Mononuclear cell (primary cell): ENCODE measurements at regions not wholly inside any gene's neighbourhood (a gene's known extent, or its start where the extent isn't known, plus 50 kb on each side); places are given as distances from the start of the nearest gene placed in this dataset.
"Not testable (repeated sequence)": the region's sequence is repeated elsewhere in the genome, so short reads cannot be mapped to it uniquely, and the experiment has no call there.

Source experiments
- H3K27me3 ChIP-seq: 2 replicates; pipeline ENCODE4 v1.6.0; 2011; ENCODE audit warnings: low read length, control low read depth; ENCODE audit not compliant: insufficient read depth
- H3K4me1 ChIP-seq: 2 replicates; pipeline ENCODE4 v1.5.1; 2011; ENCODE audit warnings: mild to moderate bottlenecking, low read length, control low read depth; ENCODE audit not compliant: insufficient read depth
- H3K4me3 ChIP-seq: 2 replicates; pipeline ENCODE4 v1.5.1; 2011; ENCODE audit warnings: mild to moderate bottlenecking, low read length, moderate library complexity
- H3K9me3 ChIP-seq: 2 replicates; pipeline ENCODE4 v1.5.1; 2011; ENCODE audit warnings: low read depth, mild to moderate bottlenecking, control low read depth, low read length

- not testable (repeated sequence) for H3K4me3 ChIP-seq, H3K27me3 ChIP-seq, H3K9me3 ChIP-seq, H3K4me1 ChIP-seq
These were observed 989.0 kb downstream of the LTN1 start for GRCh38 chr21:28003627-28004026.

GRCh38 chr21:27996906-27997305 is 995.8 kb downstream of the LTN1 start:
- not testable (repeated sequence) for H3K27me3 ChIP-seq, H3K4me1 ChIP-seq, H3K9me3 ChIP-seq, H3K4me3 ChIP-seq

GRCh38 chr21:27984663-27985325 is 1007.9 kb downstream of the LTN1 start:
- not testable (repeated sequence) for H3K9me3 ChIP-seq, H3K27me3 ChIP-seq, H3K4me1 ChIP-seq, H3K4me3 ChIP-seq

GRCh38 chr21:27979446-27979845 is 1012.6 kb upstream of the ADAMTS5 start:
- not testable (repeated sequence) for H3K4me1 ChIP-seq, H3K4me3 ChIP-seq, H3K9me3 ChIP-seq, H3K27me3 ChIP-seq

- Histone ChIP-seq H3K27me3 (no peaks in the 10 kb centered on the region), H3K9me3 (no peaks in the 10 kb centered on the region), H3K4me3 (no peak overlapping the region), H3K4me1 (no peaks in the 10 kb centered on the region)
These were observed 1008.6 kb upstream of the ADAMTS5 start for GRCh38 chr21:27975514-27975913.

- H3K4me1 ChIP-seq, H3K4me3 ChIP-seq, H3K27me3 ChIP-seq, H3K9me3 ChIP-seq: not testable (repeated sequence)
These were observed 1007.3 kb upstream of the ADAMTS5 start for GRCh38 chr21:27974152-27974551.

- not testable (repeated sequence) for H3K4me3 ChIP-seq, H3K4me1 ChIP-seq, H3K9me3 ChIP-seq, H3K27me3 ChIP-seq
These were observed 1001.4 kb upstream of the ADAMTS5 start for GRCh38 chr21:27968240-27968639.

GRCh38 chr21:27954543-27955165 is 987.8 kb upstream of the ADAMTS5 start:
- no peaks in the 10 kb centered on the region for H3K4me1 ChIP-seq
- H3K4me3 ChIP-seq, result no peak overlapping the region
- H3K27me3 ChIP-seq, result no peaks in the 10 kb centered on the region
- no peaks in the 10 kb centered on the region for H3K9me3 ChIP-seq

GRCh38 chr21:27953340-27954045 is 986.6 kb upstream of the ADAMTS5 start:
- H3K9me3 ChIP-seq, result no peaks in the 10 kb centered on the region
- H3K4me1 ChIP-seq, result no peaks in the 10 kb centered on the region
- H3K27me3 ChIP-seq, result no peaks in the 10 kb centered on the region
- no peak overlapping the region for H3K4me3 ChIP-seq

- not testable (repeated sequence) for H3K27me3 ChIP-seq, H3K4me3 ChIP-seq, H3K9me3 ChIP-seq, H3K4me1 ChIP-seq
These were observed 982.2 kb upstream of the ADAMTS5 start for GRCh38 chr21:27949093-27949492.

GRCh38 chr21:27930108-27930767 is 963.4 kb upstream of the ADAMTS5 start:
- H3K27me3 ChIP-seq, H3K4me1 ChIP-seq, H3K9me3 ChIP-seq, H3K4me3 ChIP-seq: not testable (repeated sequence)

- not testable (repeated sequence) for H3K4me3 ChIP-seq, H3K4me1 ChIP-seq, H3K9me3 ChIP-seq, H3K27me3 ChIP-seq
These were observed 962.3 kb upstream of the ADAMTS5 start for GRCh38 chr21:27929179-27929578.

GRCh38 chr21:27928534-27929115 is 961.7 kb upstream of the ADAMTS5 start:
- not testable (repeated sequence) for H3K4me1 ChIP-seq, H3K27me3 ChIP-seq

GRCh38 chr21:27921421-27921820 is 954.5 kb upstream of the ADAMTS5 start:
- not testable (repeated sequence) for H3K9me3 ChIP-seq, H3K4me3 ChIP-seq, H3K27me3 ChIP-seq, H3K4me1 ChIP-seq

More at GRCh38 chr21:27928534-27929115, 961.7 kb upstream of the ADAMTS5 start:
- H3K4me3 ChIP-seq, H3K9me3 ChIP-seq: not testable (repeated sequence)

GRCh38 chr21:27917966-27918365 is 951.1 kb upstream of the ADAMTS5 start:
- not testable (repeated sequence) for H3K4me3 ChIP-seq, H3K9me3 ChIP-seq, H3K4me1 ChIP-seq, H3K27me3 ChIP-seq
